ENCODE measurements at regions not wholly inside any gene's neighbourhood (a gene's known extent, or its start where the extent isn't known, plus 50 kb on each side); places are given as distances from the start of the nearest gene placed in this dataset.

GRCh38 chr5:111857623-111858022, 100.6 kb upstream of the NREP start:
- no peak overlapping the region for H3K4me3 ChIP-seq (ENCODE audit: low read length)
- DNase-seq = no peak
- no peak overlapping the region for H3K4me2 ChIP-seq (ENCODE audit: low read depth, low read length)
- no peaks in the 10 kb centered on the region for H3K36me3 ChIP-seq (replicated peaks; ENCODE audit: insufficient read depth, low read length)
- no peak overlapping the region for H3K9ac ChIP-seq (ENCODE audit: low read length)
- no peaks in the 10 kb centered on the region for H4K20me1 ChIP-seq (ENCODE audit: insufficient read depth, low read length)
- H3K27ac ChIP-seq (ENCODE audit: low read length) = no peak overlapping the region
- H3K27me3 ChIP-seq (replicated peaks; ENCODE audit: insufficient read depth, low read length) = no peaks in the 10 kb centered on the region
- H3K9me2 ChIP-seq (replicated peaks; ENCODE audit: insufficient read depth, low read length) = no peaks in the 10 kb centered on the region
- no peaks in the 10 kb centered on the region for H3K79me2 ChIP-seq (ENCODE audit: low read length)
- H3K9me3 ChIP-seq (replicated peaks; ENCODE audit: insufficient read depth, low read length) = no peaks in the 10 kb centered on the region
- H2AFZ ChIP-seq (ENCODE audit: low read length) = no peak overlapping the region
- no peaks in the 10 kb centered on the region for H3K4me1 ChIP-seq (ENCODE audit: low read length)
- no peaks in the 10 kb centered on the region for H3F3A ChIP-seq (ENCODE audit: insufficient read depth, low read length)
- TF ChIP-seq EZH2phosphoT487 (IDR thresholded peaks at IDR 0.05; ENCODE audit: low read length) = no peak
- no peak for TF ChIP-seq CTCF (IDR thresholded peaks at IDR 0.05; ENCODE audit: low read length)

GRCh38 chr5:111856876-111857466, 100.0 kb upstream of the NREP start:
- TF ChIP-seq EZH2 (optimal IDR thresholded peaks at IDR 0.05; ENCODE audit: low read depth, low read length) (no peak), CTCF (IDR thresholded peaks at IDR 0.05; ENCODE audit: low read length) (no peak), EZH2phosphoT487 (IDR thresholded peaks at IDR 0.05; ENCODE audit: low read length) (no peak)
- H4K20me1 ChIP-seq (ENCODE audit: insufficient read depth, low read length) = no peaks in the 10 kb centered on the region
- no peak overlapping the region for H2AFZ ChIP-seq (ENCODE audit: low read length)
- H3K9ac ChIP-seq (ENCODE audit: low read length) = no peak overlapping the region
- no peak overlapping the region for H3K4me2 ChIP-seq (ENCODE audit: low read depth, low read length)
- DNase-seq = no peak
- H3K4me1 ChIP-seq (ENCODE audit: low read length) = no peaks in the 10 kb centered on the region
- no peak overlapping the region for H3K27ac ChIP-seq (ENCODE audit: low read length)
- H3K79me2 ChIP-seq (ENCODE audit: low read length) = no peaks in the 10 kb centered on the region
- H3F3A ChIP-seq (ENCODE audit: insufficient read depth, low read length) = no peaks in the 10 kb centered on the region
- H3K9me2 ChIP-seq (replicated peaks; ENCODE audit: insufficient read depth, low read length) = no peaks in the 10 kb centered on the region
- H3K27me3 ChIP-seq (replicated peaks; ENCODE audit: insufficient read depth, low read length) = no peaks in the 10 kb centered on the region
- H3K4me3 ChIP-seq (ENCODE audit: low read length) = no peak overlapping the region
- no peaks in the 10 kb centered on the region for H3K9me3 ChIP-seq (replicated peaks; ENCODE audit: insufficient read depth, low read length)
- no peaks in the 10 kb centered on the region for H3K36me3 ChIP-seq (replicated peaks; ENCODE audit: insufficient read depth, low read length)

GRCh38 chr5:111855356-111855755, 98.4 kb upstream of the NREP start:
- no peaks in the 10 kb centered on the region for H3K27me3 ChIP-seq (replicated peaks; ENCODE audit: insufficient read depth, low read length)
- no peak overlapping the region for H3K9ac ChIP-seq (ENCODE audit: low read length)
- H3K4me1 ChIP-seq (ENCODE audit: low read length) = no peaks in the 10 kb centered on the region
- H3K27ac ChIP-seq (ENCODE audit: low read length) = no peak overlapping the region
- H3K36me3 ChIP-seq (replicated peaks; ENCODE audit: insufficient read depth, low read length) = no peaks in the 10 kb centered on the region
- no peak overlapping the region for H2AFZ ChIP-seq (ENCODE audit: low read length)
- no peak overlapping the region for H3K4me2 ChIP-seq (ENCODE audit: low read depth, low read length)
- no peaks in the 10 kb centered on the region for H3K9me2 ChIP-seq (replicated peaks; ENCODE audit: insufficient read depth, low read length)
- no peak overlapping the region for H3K4me3 ChIP-seq (ENCODE audit: low read length)
- H3F3A ChIP-seq (ENCODE audit: insufficient read depth, low read length) = no peaks in the 10 kb centered on the region
- TF ChIP-seq EZH2phosphoT487 (IDR thresholded peaks at IDR 0.05; ENCODE audit: low read length) = no peak
- no peaks in the 10 kb centered on the region for H3K9me3 ChIP-seq (replicated peaks; ENCODE audit: insufficient read depth, low read length)
- no peaks in the 10 kb centered on the region for H3K79me2 ChIP-seq (ENCODE audit: low read length)
- DNase-seq = no peak
- no peaks in the 10 kb centered on the region for H4K20me1 ChIP-seq (ENCODE audit: insufficient read depth, low read length)

GRCh38 chr5:111854186-111854585, 97.2 kb upstream of the NREP start:
- no peak overlapping the region for H3K4me2 ChIP-seq (ENCODE audit: low read depth, low read length)
- no peak for DNase-seq
- H3K27ac ChIP-seq (ENCODE audit: low read length) = no peak overlapping the region
- TF ChIP-seq CTCF (IDR thresholded peaks at IDR 0.05; ENCODE audit: low read length) (no peak), EZH2 (optimal IDR thresholded peaks at IDR 0.05; ENCODE audit: low read depth, low read length) (no peak)
- no peaks in the 10 kb centered on the region for H3F3A ChIP-seq (ENCODE audit: insufficient read depth, low read length)
- no peaks in the 10 kb centered on the region for H3K36me3 ChIP-seq (replicated peaks; ENCODE audit: insufficient read depth, low read length)
- no peaks in the 10 kb centered on the region for H3K9me3 ChIP-seq (replicated peaks; ENCODE audit: insufficient read depth, low read length)
- no peak overlapping the region for H3K4me3 ChIP-seq (ENCODE audit: low read length)
- H3K4me1 ChIP-seq (ENCODE audit: low read length) = no peaks in the 10 kb centered on the region
- H3K27me3 ChIP-seq (replicated peaks; ENCODE audit: insufficient read depth, low read length) = no peaks in the 10 kb centered on the region
- no peak overlapping the region for H2AFZ ChIP-seq (ENCODE audit: low read length)
- no peak overlapping the region for H3K9ac ChIP-seq (ENCODE audit: low read length)
- no peaks in the 10 kb centered on the region for H3K79me2 ChIP-seq (ENCODE audit: low read length)
- H4K20me1 ChIP-seq (ENCODE audit: insufficient read depth, low read length) = no peaks in the 10 kb centered on the region
- H3K9me2 ChIP-seq (replicated peaks; ENCODE audit: insufficient read depth, low read length) = no peaks in the 10 kb centered on the region

Measured in MM.1S (cell line).